Epithelial cell of proximal tubule (primary cell): ENCODE measurements at regions not wholly inside any gene's neighbourhood (a gene's known extent, or its start where the extent isn't known, plus 50 kb on each side); places are given as distances from the start of the nearest gene placed in this dataset.
"Not testable (repeated sequence)": the region's sequence is repeated elsewhere in the genome, so short reads cannot be mapped to it uniquely, and the experiment has no call there.

ENCODE experiments used
- DNase-seq: peaks from one replicate; pipeline ENCODE4 v3.0.0-alpha.2; 2011; ENCODE audit warnings: low read depth
- H3K4me3 ChIP-seq: 2 replicates; pipeline ENCODE4 v1.5.1; 2011; ENCODE audit warnings: low read depth, mild to moderate bottlenecking, low read length
- TF ChIP-seq, protein P1 (sequence below): conservative IDR thresholded peaks from 2 replicates; pipeline ENCODE4 v1.5.1; 2012; ENCODE audit warnings: low read depth, mild to moderate bottlenecking, low read length

DNA sequence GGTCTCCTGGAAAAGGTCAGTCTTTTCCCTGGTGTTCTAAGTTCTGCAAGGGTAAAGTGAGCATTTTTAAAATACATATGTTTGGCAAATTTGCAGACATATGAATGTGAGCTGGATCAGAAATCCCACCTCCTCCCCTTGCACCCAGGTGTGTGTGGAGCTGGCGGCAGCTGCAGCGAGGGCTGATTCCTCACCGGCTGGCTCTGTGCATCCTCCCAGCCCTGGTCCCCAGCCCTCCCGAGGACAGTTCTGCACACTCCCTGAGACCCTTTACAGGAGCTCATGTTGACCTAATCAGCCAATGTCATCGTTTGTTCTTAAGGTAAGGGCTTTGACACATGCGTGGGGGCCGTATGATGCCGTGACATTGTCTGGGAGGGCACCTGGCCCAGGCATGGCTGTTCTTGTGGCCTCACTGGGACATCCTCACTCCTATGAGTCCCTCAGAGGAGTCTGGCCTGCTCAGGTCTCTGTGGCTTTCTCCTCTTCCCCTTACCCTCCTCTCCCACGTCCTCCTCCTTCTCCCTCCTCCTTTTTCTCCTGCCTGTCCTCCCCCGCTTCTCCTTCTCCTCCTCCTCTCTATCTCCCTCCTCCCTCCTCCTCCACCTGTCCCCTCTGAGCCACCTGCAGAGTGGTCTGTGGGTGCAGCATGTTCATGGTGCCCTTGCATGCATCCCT lies 289.2 kb upstream of the SFSWAP start:
- TF ChIP-seq, protein P1, sequence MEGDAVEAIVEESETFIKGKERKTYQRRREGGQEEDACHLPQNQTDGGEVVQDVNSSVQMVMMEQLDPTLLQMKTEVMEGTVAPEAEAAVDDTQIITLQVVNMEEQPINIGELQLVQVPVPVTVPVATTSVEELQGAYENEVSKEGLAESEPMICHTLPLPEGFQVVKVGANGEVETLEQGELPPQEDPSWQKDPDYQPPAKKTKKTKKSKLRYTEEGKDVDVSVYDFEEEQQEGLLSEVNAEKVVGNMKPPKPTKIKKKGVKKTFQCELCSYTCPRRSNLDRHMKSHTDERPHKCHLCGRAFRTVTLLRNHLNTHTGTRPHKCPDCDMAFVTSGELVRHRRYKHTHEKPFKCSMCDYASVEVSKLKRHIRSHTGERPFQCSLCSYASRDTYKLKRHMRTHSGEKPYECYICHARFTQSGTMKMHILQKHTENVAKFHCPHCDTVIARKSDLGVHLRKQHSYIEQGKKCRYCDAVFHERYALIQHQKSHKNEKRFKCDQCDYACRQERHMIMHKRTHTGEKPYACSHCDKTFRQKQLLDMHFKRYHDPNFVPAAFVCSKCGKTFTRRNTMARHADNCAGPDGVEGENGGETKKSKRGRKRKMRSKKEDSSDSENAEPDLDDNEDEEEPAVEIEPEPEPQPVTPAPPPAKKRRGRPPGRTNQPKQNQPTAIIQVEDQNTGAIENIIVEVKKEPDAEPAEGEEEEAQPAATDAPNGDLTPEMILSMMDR, result no peak
- H3K4me3 ChIP-seq, result no peak overlapping the region
- no peak for DNase-seq

DNA sequence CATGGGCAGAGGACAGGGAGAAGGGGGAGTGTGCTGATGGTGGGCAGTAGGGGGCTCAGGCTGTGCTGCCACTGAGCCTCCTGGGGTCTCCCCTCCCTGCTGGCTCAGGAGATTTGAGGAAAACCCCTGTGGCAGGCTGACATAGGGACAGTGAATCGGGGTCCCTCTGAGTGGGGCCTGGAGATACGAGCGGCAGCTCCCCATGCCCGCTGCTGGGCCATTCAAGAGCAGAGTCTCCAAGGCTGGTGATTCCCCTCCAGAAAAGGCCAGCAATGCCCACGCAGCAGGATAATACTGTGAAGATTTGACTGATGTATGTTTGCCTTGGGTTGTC lies 288.7 kb upstream of the SFSWAP start:
- H3K4me3 ChIP-seq, result no peak overlapping the region
- TF ChIP-seq, protein P1, result no peak
- DNase-seq, result no peak

DNA sequence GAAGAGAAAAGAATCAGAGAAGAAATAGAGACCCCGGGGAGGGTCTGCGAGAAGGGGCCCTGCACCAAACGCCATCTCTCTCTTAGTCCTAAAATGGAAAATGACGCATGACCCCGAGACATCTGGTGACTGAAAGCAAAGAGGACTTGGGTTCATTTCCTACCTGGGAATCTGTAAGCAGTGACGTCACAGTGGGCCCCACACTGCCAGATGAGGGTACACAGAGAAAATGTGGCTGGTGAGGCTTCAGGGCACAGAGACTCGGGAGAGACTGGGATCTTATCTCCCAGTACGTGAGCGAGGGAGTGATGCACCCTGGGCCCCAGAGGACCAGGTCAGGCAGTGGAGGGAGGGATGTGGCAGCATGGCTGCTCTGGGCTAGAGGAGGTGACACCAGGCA lies 288.1 kb upstream of the SFSWAP start:
- no peak overlapping the region for H3K4me3 ChIP-seq

DNA sequence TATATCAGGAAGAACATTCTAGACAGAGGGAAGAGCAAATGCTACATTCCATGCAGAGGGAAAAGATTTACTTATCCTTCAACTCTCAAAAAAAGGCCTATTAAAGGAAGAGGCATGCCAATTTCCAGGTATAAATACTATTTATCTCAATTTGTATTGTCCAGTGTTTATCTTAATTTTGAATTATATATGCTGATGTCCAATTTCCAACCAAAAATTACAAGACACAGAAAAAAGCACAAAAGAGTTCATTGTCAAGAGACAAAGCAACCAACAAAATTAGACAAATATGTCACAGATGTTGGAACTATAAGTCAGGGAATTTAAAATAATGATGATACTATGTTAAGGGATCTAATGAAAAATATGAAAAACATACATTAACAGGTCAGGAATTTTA lies 286.6 kb upstream of the SFSWAP start:
- no peak for DNase-seq
- TF ChIP-seq, protein P1, result no peak
- no peak overlapping the region for H3K4me3 ChIP-seq

More for the DNA sequence above, 288.1 kb upstream of the SFSWAP start:
- TF ChIP-seq, protein P1, result no peak
- DNase-seq, result no peak

GRCh38 chr12:131425112-131426075 lies 285.5 kb upstream of the SFSWAP start:
- TF ChIP-seq, protein P1, result no peak
- no peak for DNase-seq
- H3K4me3 ChIP-seq, result no peak overlapping the region

- no peak for DNase-seq
- no peak overlapping the region for H3K4me3 ChIP-seq
- TF ChIP-seq, protein P1, result no peak
Observed at GRCh38 chr12:131428091-131428685, 282.7 kb upstream of the SFSWAP start.

DNA sequence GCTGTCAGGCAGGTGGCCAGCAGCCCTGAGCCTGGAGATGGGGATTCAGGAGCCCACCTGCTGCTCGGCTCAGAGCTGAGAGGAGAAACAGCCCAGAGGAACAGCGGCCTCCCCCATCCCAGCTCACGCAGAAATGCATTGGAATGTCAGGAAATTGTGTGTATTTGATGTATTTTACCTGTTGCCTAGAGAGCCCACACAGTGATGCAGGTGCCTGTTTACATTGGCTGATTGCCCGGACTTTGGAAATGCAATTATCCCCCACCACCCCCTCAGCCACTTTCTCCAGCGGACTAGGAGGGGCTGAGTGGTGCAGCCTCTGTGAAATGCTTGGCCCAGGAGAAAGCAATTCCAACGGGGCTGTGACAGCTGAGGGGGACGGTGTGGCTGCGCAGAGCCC lies 281.7 kb upstream of the SFSWAP start:
- not testable (repeated sequence) for H3K4me3 ChIP-seq, DNase-seq

GRCh38 chr12:131429697-131430096 lies 281.2 kb upstream of the SFSWAP start:
- H3K4me3 ChIP-seq, DNase-seq: not testable (repeated sequence)
